Caco-2 (cell line): ENCODE measurements at regions not wholly inside any gene's neighbourhood (a gene's known extent, or its start where the extent isn't known, plus 50 kb on each side); places are given as distances from the start of the nearest gene placed in this dataset.

Source experiments
- BruUV-seq: library from RNA; stranded (reverse); fragments of 400-500 nt; replicated peaks from 2 replicates; lab custom pipeline; 2021; lab: Mats Ljungman, UMichigan
- CTCF ChIA-PET: fragments of 300-600 bp; sonication (Branson Sonifier 250); formaldehyde crosslinking; loops from one replicate; lab custom pipeline; 2022; ENCODE audit warnings: antibody characterized with exemption; lab: Charles Lee
- POLR2A ChIA-PET: fragments of 300-600 bp; sonication (Branson Sonifier 250); formaldehyde crosslinking; loops from one replicate; lab custom pipeline; 2022; ENCODE audit warnings: antibody characterized with exemption; lab: Charles Lee
- DNase-seq, 2 experiments: peaks; one replicate each; pipeline versions ENCODE4 v3.0.0 to v3.0.0-alpha.2; 2020 to 2022
- H3K27me3 ChIP-seq: replicated peaks from 2 replicates; pipeline ENCODE4 v1.6.0; 2011; ENCODE audit warnings: low read length; ENCODE audit not compliant: control insufficient read depth, insufficient read depth
- H3K36me3 ChIP-seq: 2 replicates; pipeline ENCODE4 v1.5.1; 2011; ENCODE audit warnings: low read length; ENCODE audit not compliant: control insufficient read depth, insufficient read depth
- H3K4me1 ChIP-seq: fragments of 250-450 bp; sonication (Bioruptor Pico); 2 replicates; pipeline ENCODE4 v1.5.1; 2020; ENCODE audit warnings: mild to moderate bottlenecking
- H3K4me3 ChIP-seq: 2 replicates; pipeline ENCODE4 v1.5.1; 2011; ENCODE audit warnings: low read depth, mild to moderate bottlenecking, control low read depth, low read length
- H3K9me3 ChIP-seq: fragments of 250-450 bp; sonication (Bioruptor Pico); 2 replicates; pipeline ENCODE4 v1.5.1; 2020; ENCODE audit warnings: mild to moderate bottlenecking, moderate library complexity
- H3K27ac Mint-ChIP-seq: one replicate; pipeline ENCODE4 v1.8.0; 2022; ENCODE audit warnings: mixed read lengths; ENCODE audit not compliant: unreplicated experiment
- H3K27me3 Mint-ChIP-seq: one replicate; pipeline ENCODE4 v1.8.0; 2022; ENCODE audit warnings: mixed read lengths; ENCODE audit not compliant: insufficient read depth, unreplicated experiment
- H3K36me3 Mint-ChIP-seq: one replicate; pipeline ENCODE4 v1.8.0; 2022; ENCODE audit warnings: mild to moderate bottlenecking, mixed read lengths; ENCODE audit not compliant: insufficient read depth, unreplicated experiment
- H3K4me1 Mint-ChIP-seq: one replicate; pipeline ENCODE4 v1.8.0; 2022; ENCODE audit warnings: low read depth, mixed read lengths; ENCODE audit not compliant: unreplicated experiment
- H3K4me3 Mint-ChIP-seq: one replicate; pipeline ENCODE4 v1.8.0; 2022; ENCODE audit warnings: mild to moderate bottlenecking, moderate library complexity, mixed read lengths; ENCODE audit not compliant: unreplicated experiment
- H3K9me3 Mint-ChIP-seq: one replicate; pipeline ENCODE4 v1.8.0; 2022; ENCODE audit warnings: mixed read lengths; ENCODE audit not compliant: unreplicated experiment
- CTCF ChIP-seq, 2 experiments: fragments of 200-600 bp in 1 of 2; IDR thresholded peaks; 1 replicate in 1 of 2; 2 replicates in 1 of 2; pipeline versions ENCODE4 v1.5.1 to v1.8.0; 2011 to 2022; ENCODE audit warnings: antibody characterized with exemption in 1 of 2, control low read depth in 1 of 2, inconsistent platforms in 1 of 2, low read depth in 1 of 2, low read length in 1 of 2, mild to moderate bottlenecking in 1 of 2, moderate library complexity in 1 of 2; ENCODE audit not compliant: insufficient read depth in 1 of 2, severe bottlenecking in 1 of 2, unreplicated experiment in 1 of 2
- intact Hi-C: fragments of 100-400 bp; cut with micrococcal nuclease; formaldehyde crosslinking; loops from one replicate; pipeline ENCODE4 v1.10.0; 2022; ENCODE audit not compliant: unreplicated experiment

GRCh38 chr2:239675826-239676715 is 275.3 kb upstream of the HDAC4 start:
- no peak for DNase-seq
- CTCF ChIA-PET, result no interaction called here
- Histone ChIP-seq H3K4me3 (no peak overlapping the region), H3K36me3 (no peaks in the 10 kb centered on the region), H3K9me3 (no peaks in the 10 kb centered on the region), H3K27me3 (no peaks in the 10 kb centered on the region), H3K4me1 (no peaks in the 10 kb centered on the region)
- Mint-ChIP-seq H3K4me1 (no peaks in the 10 kb centered on the region), H3K36me3 (no peaks in the 10 kb centered on the region), H3K27ac (no peak overlapping the region), H3K9me3 (no peaks in the 10 kb centered on the region), H3K4me3 (no peak overlapping the region), H3K27me3 (peaks cover 11% of the 10 kb centered on the region)
- POLR2A ChIA-PET, result no interaction called here
- intact Hi-C loops, result no loop called here
- TF ChIP-seq CTCF (IDR thresholded peaks at IDR 0.05; ENCODE audit: insufficient read depth in 1 of 2, low read depth in 1 of 2, low read length in 1 of 2, severe bottlenecking in 1 of 2, unreplicated experiment in 1 of 2), result no peak
- no TSS peak for BruUV-seq

- intact Hi-C loops, result no loop called here
- H3K27me3 Mint-ChIP-seq, result peaks cover 8% of the 10 kb centered on the region
- TF ChIP-seq CTCF (IDR thresholded peaks at IDR 0.05; ENCODE audit: insufficient read depth in 1 of 2, low read depth in 1 of 2, low read length in 1 of 2, severe bottlenecking in 1 of 2, unreplicated experiment in 1 of 2), result no peak
- H3K4me3 Mint-ChIP-seq, result no peak overlapping the region
- ChIA-PET POLR2A (no interaction called here), CTCF (no interaction called here)
- no TSS peak for BruUV-seq
- Histone ChIP-seq H3K36me3 (no peaks in the 10 kb centered on the region), H3K4me1 (no peaks in the 10 kb centered on the region), H3K4me3 (no peak overlapping the region), H3K27me3 (no peaks in the 10 kb centered on the region), H3K9me3 (no peaks in the 10 kb centered on the region)
- DNase-seq, result no peak
- H3K9me3 Mint-ChIP-seq, result no peaks in the 10 kb centered on the region
- no peak overlapping the region for H3K27ac Mint-ChIP-seq
- H3K4me1 Mint-ChIP-seq, result no peaks in the 10 kb centered on the region
- H3K36me3 Mint-ChIP-seq, result no peaks in the 10 kb centered on the region
Measured at GRCh38 chr2:239674981-239675825, 274.4 kb upstream of the HDAC4 start.

GRCh38 chr2:239674101-239674980 is 273.5 kb upstream of the HDAC4 start:
- DNase-seq, result no peak
- Mint-ChIP-seq H3K4me1 (no peaks in the 10 kb centered on the region), H3K27me3 (peaks cover 10% of the 10 kb centered on the region), H3K36me3 (no peaks in the 10 kb centered on the region), H3K4me3 (no peak overlapping the region), H3K9me3 (no peaks in the 10 kb centered on the region), H3K27ac (no peak overlapping the region)
- H3K4me3 ChIP-seq, result no peak overlapping the region
- H3K4me1 ChIP-seq, result no peaks in the 10 kb centered on the region
- TF ChIP-seq CTCF (IDR thresholded peaks at IDR 0.05; ENCODE audit: insufficient read depth in 1 of 2, low read depth in 1 of 2, low read length in 1 of 2, severe bottlenecking in 1 of 2, unreplicated experiment in 1 of 2), result no peak
- ChIA-PET CTCF (no interaction called here), POLR2A (no interaction called here)
- H3K36me3 ChIP-seq, result no peaks in the 10 kb centered on the region
- no peaks in the 10 kb centered on the region for H3K9me3 ChIP-seq
- no TSS peak for BruUV-seq
- H3K27me3 ChIP-seq, result no peaks in the 10 kb centered on the region
- intact Hi-C loops, result no loop called here
